GM12878 (cell line): ENCODE measurements at regions not wholly inside any gene's neighbourhood (a gene's known extent, or its start where the extent isn't known, plus 50 kb on each side); places are given as distances from the start of the nearest gene placed in this dataset.

ENCODE experiments used
- ATAC-seq: fragments of 200-7000 bp; cut with Tn5 transposase; 3 replicates; pipeline ENCODE4 v1.9.1; 2020; ENCODE audit warnings: mild to moderate bottlenecking, moderate library complexity
- BruUV-seq: library from RNA; stranded (reverse); fragments of 400-500 nt; replicated peaks from 2 replicates; lab custom pipeline; 2021; lab: Mats Ljungman, UMichigan
- CTCF ChIA-PET: fragments of 300-600 bp; sonication (Branson Sonifier 250); formaldehyde crosslinking; extraction: SDS; loops from one replicate; lab custom pipeline; 2021; ENCODE audit warnings: inconsistent platforms; lab: Yijun Ruan, JAX
- POLR2A ChIA-PET: fragments of 350-600 bp; formaldehyde crosslinking; extraction: SDS; loops from one replicate; lab custom pipeline; 2021; ENCODE audit warnings: inconsistent platforms; lab: Charles Lee
- RAD21 ChIA-PET: fragments of 300-600 bp; sonication (Branson Sonifier 250); formaldehyde crosslinking; loops from one replicate; lab custom pipeline; 2023; ENCODE audit warnings: antibody characterized with exemption; ENCODE audit not compliant: unreplicated experiment; lab: Charles Lee
- SMC1A ChIA-PET: fragments of 300-600 bp; sonication (Branson Sonifier 250); formaldehyde crosslinking; loops from one replicate; lab custom pipeline; 2023; ENCODE audit not compliant: unreplicated experiment, uncharacterized antibody; lab: Charles Lee
- DNase-seq: peaks from one replicate; pipeline ENCODE4 v3.0.0-alpha.2; 2011; ENCODE audit warnings: low read depth, low spot score
- FAIRE-seq: peaks from 3 replicates; lab custom pipeline; 2011; peaks lifted over from hg19 to GRCh38; lab: Jason Lieb, UNC
- H2AFZ ChIP-seq: 2 replicates; pipeline ENCODE4 v1.6.0; 2011; ENCODE audit warnings: low read depth, low read length, control low read depth; ENCODE audit not compliant: control insufficient read depth
- H3K27ac ChIP-seq: 2 replicates; pipeline ENCODE4 v1.5.1; 2011; ENCODE audit warnings: control low read depth; ENCODE audit not compliant: control insufficient read depth, insufficient read depth
- H3K27me3 ChIP-seq, 2 experiments: replicated peaks in 1 of 2; 2 replicates each; pipeline versions ENCODE4 v1.6.0 to v1.6.1; 2011; ENCODE audit warnings: low read length in 1 of 2; ENCODE audit not compliant: control insufficient read depth in 2 of 2, insufficient read depth in 2 of 2
- H3K36me3 ChIP-seq, 2 experiments: 2 replicates each; pipeline ENCODE4 v1.5.1; 2011; ENCODE audit warnings: low read length in 1 of 2; ENCODE audit not compliant: control insufficient read depth in 2 of 2, insufficient read depth in 2 of 2
- H3K4me1 ChIP-seq: 2 replicates; pipeline ENCODE4 v1.6.1; 2011; ENCODE audit warnings: mild to moderate bottlenecking, low read length, moderate library complexity, mixed read lengths; ENCODE audit not compliant: control insufficient read depth, insufficient read depth
- H3K4me2 ChIP-seq: 2 replicates; pipeline ENCODE4 v1.6.0; 2011; ENCODE audit warnings: control low read depth; ENCODE audit not compliant: control insufficient read depth, insufficient read depth
- H3K4me3 ChIP-seq: fragments of 200-600 bp; sonication (generic); 2 replicates; pipeline ENCODE4 v1.5.1; 2016
- H3K79me2 ChIP-seq: 2 replicates; pipeline ENCODE4 v1.6.0; 2011; ENCODE audit warnings: low read length; ENCODE audit not compliant: control insufficient read depth, insufficient read depth
- H3K9ac ChIP-seq: 2 replicates; pipeline ENCODE4 v1.8.0; 2011; ENCODE audit warnings: low read length, control low read depth, mixed read lengths; ENCODE audit not compliant: control insufficient read depth, insufficient read depth
- H3K9me3 ChIP-seq: replicated peaks from 3 replicates; pipeline ENCODE4 v1.5.1; 2011; ENCODE audit warnings: mild to moderate bottlenecking, low read length; ENCODE audit not compliant: control insufficient read depth, insufficient read depth
- H4K20me1 ChIP-seq: 2 replicates; pipeline ENCODE4 v1.6.0; 2011; ENCODE audit not compliant: control insufficient read depth, insufficient read depth
- BCLAF1 ChIP-seq: fragments of 450-650 bp; IDR thresholded peaks from 2 replicates; pipeline ENCODE4 v1.6.1; 2017; ENCODE audit warnings: antibody characterized with exemption, mild to moderate bottlenecking, moderate library complexity
- CEBPZ ChIP-seq: fragments of 150-350 bp; IDR thresholded peaks from 2 replicates; pipeline ENCODE4 v1.6.1; 2016; ENCODE audit warnings: low read depth, low read length
- EP300 ChIP-seq, 2 experiments: fragments of 150-350 bp in 1 of 2; IDR thresholded peaks; 2 replicates each; pipeline ENCODE4 v1.6.1; 2011 to 2012; ENCODE audit warnings: low read depth in 2 of 2, low read length in 2 of 2, borderline replicate concordance in 1 of 2, improper control_type of control experiment in 1 of 2, inconsistent platforms in 1 of 2; ENCODE audit not compliant: control insufficient read depth in 1 of 2
- EZH2 ChIP-seq: IDR thresholded peaks from 2 replicates; pipeline ENCODE4 v1.6.1; 2012; ENCODE audit warnings: low read depth, mild to moderate bottlenecking, control low read depth, inconsistent platforms, low read length, borderline replicate concordance; ENCODE audit not compliant: control insufficient read depth
- GABPA ChIP-seq: IDR thresholded peaks from 2 replicates; pipeline ENCODE4 v1.6.1; 2014; ENCODE audit warnings: antibody characterized with exemption, low read depth, mild to moderate bottlenecking, inconsistent platforms
- HCFC1 ChIP-seq: fragments of 150-350 bp; IDR thresholded peaks from 2 replicates; pipeline ENCODE4 v1.6.1; 2014; ENCODE audit warnings: low read length
- IRF5 ChIP-seq: fragments of 450-650 bp; IDR thresholded peaks from 2 replicates; pipeline ENCODE4 v1.6.1; 2017; ENCODE audit warnings: borderline replicate concordance
- KLF5 ChIP-seq: fragments of 450-650 bp; IDR thresholded peaks from 2 replicates; pipeline ENCODE4 v1.6.1; 2014; ENCODE audit warnings: mild to moderate bottlenecking; ENCODE audit not compliant: partially characterized antibody
- PAX5 ChIP-seq: IDR thresholded peaks from 2 replicates; pipeline ENCODE4 v1.6.1; 2011; ENCODE audit warnings: low read depth, low read length, borderline replicate concordance
- POLR2A ChIP-seq: IDR thresholded peaks from 2 replicates; pipeline ENCODE4 v1.6.1; 2011; ENCODE audit warnings: low read depth, mild to moderate bottlenecking, low read length
- SMAD1 ChIP-seq: fragments of 450-650 bp; IDR thresholded peaks from 2 replicates; pipeline ENCODE4 v1.6.1; 2018; ENCODE audit warnings: mild to moderate bottlenecking, low read depth; ENCODE audit not compliant: partially characterized antibody
- TAF1 ChIP-seq: IDR thresholded peaks from 2 replicates; pipeline ENCODE4 v1.6.1; 2011; ENCODE audit warnings: mild to moderate bottlenecking, low read depth, low read length, borderline replicate concordance
- ZBTB4 ChIP-seq: fragments of 450-650 bp; formaldehyde crosslinking; IDR thresholded peaks from 2 replicates; pipeline ENCODE4 v1.4.0; 2022; ENCODE audit warnings: mild to moderate bottlenecking, moderate library complexity
- in situ Hi-C: fragments of 300-500 bp; cut with MboI; formaldehyde crosslinking; loops from 9 replicates; pipeline ENCODE4 v1.14.3; 2018; ENCODE audit warnings: mixed read lengths
- intact Hi-C: fragments of 100-400 bp; cut with micrococcal nuclease; formaldehyde crosslinking; loops from one replicate; pipeline ENCODE4 v1.14.2; 2022; ENCODE audit not compliant: unreplicated experiment

GRCh38 chr5:66415208-66415607, 181.0 kb upstream of the MAST4 start (continued):
- no peak for TF ChIP-seq ZBTB4 (CRISPR knock-in tag)
- no peak for TF ChIP-seq POLR2A
- TF ChIP-seq, all 136 proteins: peak for 0

- Histone ChIP-seq H2AFZ (no peak overlapping the region), H3K36me3 (no peaks in the 10 kb centered on the region), H3K9me3 (no peaks in the 10 kb centered on the region), H3K4me1 (no peaks in the 10 kb centered on the region), H3K27me3 (no peaks in the 10 kb centered on the region; a peak in 1 of 4 replicates), H3K9ac (no peak overlapping the region), H3K4me2 (no peak overlapping the region), H3K27ac (no peak overlapping the region), H4K20me1 (no peaks in the 10 kb centered on the region), H3K79me2 (no peaks in the 10 kb centered on the region), H3K4me3 (no peak overlapping the region)
- in situ Hi-C loops (no loop called here), intact Hi-C loops (no loop called here)
- no TSS peak for BruUV-seq
- CTCF ChIA-PET, result no interaction called here
- POLR2A ChIA-PET, result no interaction called here
- no peak for ATAC-seq
- no peak for FAIRE-seq
- SMC1A ChIA-PET, result interaction anchor here (0.7 to 1.1 kb wide), 3 partner anchors 10 to 1617 kb away, joined by 3 read pairs; no protein-coding TSS in a partner anchor
- DNase-seq, result no peak
- RAD21 ChIA-PET, result no interaction called here
- no peak for TF ChIP-seq TAF1
- no peak for TF ChIP-seq GABPA
- no peak for TF ChIP-seq EZH2
- no peak for TF ChIP-seq HCFC1
- TF ChIP-seq EP300 (IDR thresholded peaks at IDR 0.05; ENCODE audit: borderline replicate concordance in 1 of 2, control insufficient read depth in 1 of 2, low read depth in 2 of 2, low read length in 2 of 2), result no peak
- TF ChIP-seq CEBPZ, result no peak
- no peak for TF ChIP-seq PAX5
- TF ChIP-seq SMAD1, result no peak
- TF ChIP-seq BCLAF1, result no peak
- TF ChIP-seq IRF5, result no peak
- TF ChIP-seq KLF5, result no peak
Observed at GRCh38 chr5:66416698-66417097, 179.5 kb upstream of the MAST4 start.
